ENCODE measurements at regions not wholly inside any gene's neighbourhood (a gene's known extent, or its start where the extent isn't known, plus 50 kb on each side); places are given as distances from the start of the nearest gene placed in this dataset.

- no peak for TF ChIP-seq CTCF (IDR thresholded peaks at IDR 0.05)
- no peak for TF ChIP-seq EP300 (IDR thresholded peaks at IDR 0.05)
- TF ChIP-seq POLR2A (IDR thresholded peaks at IDR 0.05) = no peak
These were observed 222.4 kb downstream of the SPRY2 start for GRCh38 chr13:80118506-80118905.

All from gastroesophageal sphincter (tissue), 3 donors.